H1 (cell line): ENCODE measurements at regions not wholly inside any gene's neighbourhood (a gene's known extent, or its start where the extent isn't known, plus 50 kb on each side); places are given as distances from the start of the nearest gene placed in this dataset.

Experiments used
- CTCF ChIA-PET: fragments of 300-600 bp; sonication (Branson Sonifier 250); formaldehyde crosslinking; loops from one replicate; lab custom pipeline; 2021; ENCODE audit not compliant: partially characterized antibody; lab: Charles Lee
- POLR2A ChIA-PET: fragments of 300-600 bp; sonication (Branson Sonifier 250); formaldehyde crosslinking; loops from one replicate; lab custom pipeline; 2021; ENCODE audit warnings: inconsistent platforms; ENCODE audit not compliant: partially characterized antibody; lab: Charles Lee
- DNase-seq, 2 experiments: peaks; one replicate each; pipeline versions ENCODE4 v3.0.0 to v3.0.0-alpha.2; 2010 to 2022; ENCODE audit warnings: low spot score in 2 of 2, low read depth in 1 of 2, mixed read lengths in 1 of 2
- FAIRE-seq: peaks from 2 replicates; lab custom pipeline; 2011; peaks lifted over from hg19 to GRCh38; lab: Jason Lieb, UNC
- H2AFZ ChIP-seq: 2 replicates; pipeline ENCODE4 v1.8.1; 2012; ENCODE audit warnings: low read length, inconsistent platforms
- H2AK5ac ChIP-seq: 2 replicates; pipeline ENCODE4 v1.6.1; 2013; ENCODE audit warnings: low read depth, low read length
- H2BK120ac ChIP-seq: replicated peaks from 2 replicates; pipeline ENCODE3; 2013; ENCODE audit warnings: low read depth, low read length, inconsistent platforms
- H2BK12ac ChIP-seq: 2 replicates; pipeline ENCODE4 v1.6.1; 2013; ENCODE audit warnings: low read depth, low read length
- H2BK15ac ChIP-seq: 2 replicates; pipeline ENCODE4 v1.6.1; 2013; ENCODE audit warnings: low read length
- H2BK20ac ChIP-seq: 2 replicates; pipeline ENCODE4 v1.6.1; 2013; ENCODE audit warnings: low read length
- H2BK5ac ChIP-seq: 2 replicates; pipeline ENCODE4 v1.6.1; 2013; ENCODE audit warnings: low read depth, low read length
- H3K14ac ChIP-seq: 2 replicates; pipeline ENCODE4 v1.6.1; 2013; ENCODE audit warnings: inconsistent platforms; ENCODE audit not compliant: insufficient read length
- H3K18ac ChIP-seq: 2 replicates; pipeline ENCODE4 v1.6.1; 2013; ENCODE audit warnings: low read length; ENCODE audit errors: extremely low read depth
- H3K23ac ChIP-seq: 2 replicates; pipeline ENCODE4 v1.6.1; 2013; ENCODE audit warnings: inconsistent platforms; ENCODE audit not compliant: insufficient read length
- H3K23me2 ChIP-seq: 2 replicates; pipeline ENCODE4 v1.6.1; 2013; ENCODE audit warnings: low read depth, low read length
- H3K27ac ChIP-seq: 2 replicates; pipeline ENCODE4 v1.6.1; 2011; ENCODE audit warnings: low read depth, low read length, inconsistent platforms
- H3K27me3 ChIP-seq, 4 experiments: replicated peaks in 1 of 4; 1 replicate in 1 of 4; 2 replicates in 3 of 4; pipeline versions ENCODE4 v1.6.1 to v1.8.1; 2011 to 2013; ENCODE audit warnings: low read length in 3 of 4, mild to moderate bottlenecking in 3 of 4, inconsistent platforms in 2 of 4, mixed read lengths in 2 of 4, moderate library complexity in 1 of 4; ENCODE audit not compliant: control insufficient read depth in 3 of 4, insufficient read depth in 3 of 4; ENCODE audit errors: extremely low read depth in 1 of 4
- H3K36me3 ChIP-seq, 4 experiments: 2 replicates each; pipeline versions ENCODE4 v1.6.1 to v1.8.1; 2011 to 2013; ENCODE audit warnings: mild to moderate bottlenecking in 4 of 4, low read length in 3 of 4, moderate library complexity in 2 of 4, control low read depth in 1 of 4, inconsistent platforms in 1 of 4; ENCODE audit not compliant: insufficient read depth in 4 of 4, control insufficient read depth in 2 of 4
- H3K4ac ChIP-seq: replicated peaks from 2 replicates; pipeline ENCODE3; 2013; ENCODE audit warnings: low read length, low read depth, mixed read lengths, inconsistent platforms; ENCODE audit not compliant: insufficient read length
- H3K4me1 ChIP-seq, 4 experiments: replicated peaks in 1 of 4; 1 replicate in 1 of 4; 2 replicates in 3 of 4; pipeline versions ENCODE4 v1.6.1 to v1.8.1; 2011 to 2013; ENCODE audit warnings: low read length in 3 of 4, inconsistent platforms in 2 of 4, mixed read lengths in 1 of 4; ENCODE audit not compliant: insufficient read depth in 4 of 4, control insufficient read depth in 3 of 4
- H3K4me2 ChIP-seq, 2 experiments: 2 replicates each; pipeline versions ENCODE4 v1.6.1 to v1.8.1; 2011 to 2013; ENCODE audit warnings: low read depth in 2 of 2, low read length in 2 of 2, control low read depth in 1 of 2, inconsistent platforms in 1 of 2, mild to moderate bottlenecking in 1 of 2; ENCODE audit not compliant: insufficient read depth in 1 of 2
- H3K4me3 ChIP-seq, 4 experiments: fragments of 200-600, 300-600 bp in 1 of 4; sonication (generic), shearing (Covaris generic), sonication (Bioruptor Twin) in 1 of 4; 2 replicates each; pipeline versions ENCODE4 v1.5.1 to v1.8.1; 2011 to 2016; ENCODE audit warnings: low read length in 4 of 4, low read depth in 3 of 4, control low read depth in 2 of 4, inconsistent platforms in 2 of 4, mild to moderate bottlenecking in 2 of 4, mixed read lengths in 1 of 4, moderate library complexity in 1 of 4; ENCODE audit not compliant: insufficient read depth in 2 of 4; ENCODE audit errors: extremely low read depth in 1 of 4
- H3K56ac ChIP-seq: replicated peaks from 2 replicates; pipeline ENCODE3; 2013; ENCODE audit warnings: low read depth, mild to moderate bottlenecking, mixed read lengths, low read length, inconsistent platforms; ENCODE audit not compliant: insufficient read length
- H3K79me1 ChIP-seq: 2 replicates; pipeline ENCODE4 v1.6.1; 2013; ENCODE audit warnings: low read depth, low read length, control low read depth
- H3K79me2 ChIP-seq, 2 experiments: 2 replicates each; pipeline versions ENCODE4 v1.6.1 to v1.8.1; 2012 to 2013; ENCODE audit warnings: low read length in 2 of 2, mild to moderate bottlenecking in 2 of 2, inconsistent platforms in 1 of 2; ENCODE audit not compliant: insufficient read depth in 2 of 2, control insufficient read depth in 1 of 2
- H3K9ac ChIP-seq, 4 experiments: replicated peaks in 1 of 4; 1 replicate in 1 of 4; 2 replicates in 3 of 4; pipeline versions ENCODE4 v1.6.1 to v1.8.1; 2011 to 2013; ENCODE audit warnings: low read depth in 3 of 4, low read length in 3 of 4, control low read depth in 2 of 4, mild to moderate bottlenecking in 2 of 4, moderate library complexity in 2 of 4, inconsistent platforms in 1 of 4; ENCODE audit errors: extremely low read depth in 1 of 4
- H3K9me3 ChIP-seq, 2 experiments: 2 replicates each; pipeline versions ENCODE4 v1.6.1 to v1.8.1; 2012 to 2013; ENCODE audit warnings: mild to moderate bottlenecking in 2 of 2, moderate library complexity in 2 of 2, control low read depth in 1 of 2, inconsistent platforms in 1 of 2, low read depth in 1 of 2, low read length in 1 of 2, mixed read lengths in 1 of 2; ENCODE audit not compliant: insufficient read depth in 2 of 2
- H4K20me1 ChIP-seq, 2 experiments: replicated peaks in 1 of 2; 2 replicates each; pipeline versions ENCODE3 to v1.8.1; 2011 to 2013; ENCODE audit warnings: inconsistent platforms in 2 of 2, low read length in 2 of 2, mild to moderate bottlenecking in 1 of 2; ENCODE audit not compliant: insufficient read depth in 2 of 2, control insufficient read depth in 1 of 2
- H4K5ac ChIP-seq: 2 replicates; pipeline ENCODE4 v1.6.1; 2013; ENCODE audit warnings: low read length, low read depth, mixed read lengths, inconsistent platforms; ENCODE audit not compliant: insufficient read length
- H4K8ac ChIP-seq: 2 replicates; pipeline ENCODE4 v1.8.0; 2013; ENCODE audit warnings: mild to moderate bottlenecking, moderate library complexity, low read length, inconsistent platforms; ENCODE audit not compliant: insufficient read depth; ENCODE audit errors: extremely low read depth
- H4K91ac ChIP-seq: replicated peaks from 2 replicates; pipeline ENCODE3; 2013; ENCODE audit warnings: low read length, mixed read lengths, inconsistent platforms; ENCODE audit not compliant: insufficient read length
- BACH1 ChIP-seq: IDR thresholded peaks from 2 replicates; pipeline ENCODE4 v1.6.1; 2012; ENCODE audit warnings: low read length, improper control_type of control experiment
- EP300 ChIP-seq, 2 experiments: IDR thresholded peaks; 1 replicate in 1 of 2; 2 replicates in 1 of 2; pipeline ENCODE4 v1.6.1; 2011 to 2012; ENCODE audit warnings: low read depth in 2 of 2, low read length in 2 of 2, mild to moderate bottlenecking in 2 of 2, borderline replicate concordance in 1 of 2, inconsistent platforms in 1 of 2, moderate library complexity in 1 of 2
- GTF2F1 ChIP-seq: IDR thresholded peaks from 2 replicates; pipeline ENCODE4 v1.6.1; 2012; ENCODE audit warnings: low read depth, low read length, improper control_type of control experiment, borderline replicate concordance
- HDAC2 ChIP-seq, 2 experiments: fragments of 300-600 bp in 1 of 2; sonication (generic) in 1 of 2; IDR thresholded peaks; 2 replicates each; pipeline ENCODE4 v1.6.1; 2011 to 2012; ENCODE audit warnings: low read depth in 2 of 2, low read length in 2 of 2, mild to moderate bottlenecking in 2 of 2, moderate library complexity in 2 of 2, borderline replicate concordance in 1 of 2, inconsistent platforms in 1 of 2
- KDM5A ChIP-seq: fragments of 200-600 bp; IDR thresholded peaks from 2 replicates; pipeline ENCODE4 v1.7.1; 2012; ENCODE audit warnings: mild to moderate bottlenecking, low read length, inconsistent platforms, mixed read lengths
- NRF1 ChIP-seq: IDR thresholded peaks from 2 replicates; pipeline ENCODE4 v1.6.1; 2011; ENCODE audit warnings: mild to moderate bottlenecking, low read depth, low read length, improper control_type of control experiment
- SIRT6 ChIP-seq: IDR thresholded peaks from one replicate; pipeline ENCODE4 v1.7.1; 2012; ENCODE audit warnings: low read length, inconsistent platforms
- SP2 ChIP-seq: IDR thresholded peaks from 2 replicates; pipeline ENCODE4 v1.6.1; 2012; ENCODE audit warnings: mild to moderate bottlenecking, low read length, inconsistent platforms
- SP4 ChIP-seq: IDR thresholded peaks from 2 replicates; pipeline ENCODE4 v1.6.1; 2012; ENCODE audit warnings: low read length, inconsistent platforms
- TAF7 ChIP-seq: optimal IDR thresholded peaks from 2 replicates; pipeline ENCODE3; 2011; ENCODE audit warnings: low read depth, mild to moderate bottlenecking, inconsistent platforms, low read length, moderate library complexity, borderline replicate concordance
- TBP ChIP-seq: IDR thresholded peaks from 2 replicates; pipeline ENCODE4 v1.6.1; 2011; ENCODE audit warnings: low read depth, low read length, improper control_type of control experiment
- ZNF274 ChIP-seq: IDR thresholded peaks from 2 replicates; pipeline ENCODE4 v1.7.0; 2012; ENCODE audit warnings: low read length, borderline replicate concordance; ENCODE audit errors: extremely low read depth
- WGBS, 2 experiments: shearing (Covaris generic) in 1 of 2; methylation state at CpG; one replicate each; pipeline versions ENCODE4 v1.1.6 to v1.1.7; 2013 to 2015; ENCODE audit warnings: low lambda C conversion rate in 2 of 2, mixed read lengths in 2 of 2, inconsistent platforms in 1 of 2, low coverage in 1 of 2, missing lambda C conversion rate in 1 of 2; ENCODE audit not compliant: insufficient replicate concordance in 2 of 2, insufficient coverage in 1 of 2, insufficient read length in 1 of 2; ENCODE audit errors: extremely low coverage in 1 of 2, missing lambda C conversion rate in 1 of 2; 5-methylcytosine and 5-hydroxymethylcytosine counted together
- TF ChIP-seq, protein P1 (sequence below): IDR thresholded peaks from 2 replicates; pipeline ENCODE4 v1.6.1; 2012; ENCODE audit warnings: inconsistent platforms
- TF ChIP-seq, protein P2 (sequence below): IDR thresholded peaks from 2 replicates; pipeline ENCODE4 v1.6.1; 2012; ENCODE audit warnings: inconsistent platforms

DNA sequence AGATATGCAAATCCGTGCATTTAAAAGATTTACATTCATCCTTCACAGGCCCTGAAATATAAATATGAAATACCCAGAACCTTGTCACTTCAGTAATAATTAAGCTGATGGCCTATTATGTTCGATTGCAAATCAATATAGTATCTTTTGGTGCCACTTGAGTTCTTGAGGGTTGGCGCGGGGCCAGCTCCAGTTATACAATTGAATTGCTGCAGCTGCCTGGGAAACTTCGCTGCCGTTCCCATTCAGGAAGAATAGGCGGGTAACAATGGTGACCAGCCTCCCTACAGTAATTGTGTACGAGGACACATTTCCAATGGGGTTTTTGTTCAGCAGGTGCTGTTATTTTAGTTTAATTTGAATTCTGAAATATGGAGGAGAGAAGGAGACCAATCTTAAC is 451.2 kb downstream of the INSC start:
- Histone ChIP-seq H3K27me3 (no peaks in the 10 kb centered on the region), H3K79me1 (no peaks in the 10 kb centered on the region), H4K91ac (no peak overlapping the region), H2BK20ac (no peak overlapping the region), H3K36me3 (peaks cover 0 to 15% (median 1%) of the 10 kb centered on the region in 4 experiments; a peak in 3 of 8 replicates), H2AK5ac (no peak overlapping the region), H3K18ac (no peak overlapping the region), H2BK120ac (no peak overlapping the region), H3K27ac (no peak overlapping the region), H2AFZ (no peak overlapping the region), H4K5ac (no peak overlapping the region), H3K79me2 (no peaks in the 10 kb centered on the region), H3K4ac (no peak overlapping the region), H2BK5ac (no peak overlapping the region), H3K4me3 (no peak overlapping the region), H3K4me2 (no peak overlapping the region), H3K23ac (no peak overlapping the region), H3K9ac (no peak overlapping the region), H3K9me3 (peaks cover 0 to under 1% of the 10 kb centered on the region in 2 experiments; a peak in 1 of 4 replicates), H3K56ac (no peak overlapping the region), H4K20me1 (no peaks in the 10 kb centered on the region), H3K4me1 (peaks cover 0 to 4% (median 1%) of the 10 kb centered on the region in 4 experiments; a peak in 3 of 7 replicates), H3K14ac (no peak overlapping the region), H3K23me2 (no peaks in the 10 kb centered on the region), H4K8ac (no peak overlapping the region), H2BK12ac (no peak overlapping the region), H2BK15ac (no peak overlapping the region)
- DNase-seq = peak in 1 of 2 experiments; percentile 26
- whole genome bisulfite sequencing, 2 experiments = 96% methylated on average over 8 of the region's 8 CpGs; no CpG with 5 or more reads in 1 of the 2 experiments
- no peak for FAIRE-seq
- CTCF ChIA-PET = no interaction called here
- POLR2A ChIA-PET = no interaction called here
- TF ChIP-seq HDAC2 (IDR thresholded peaks at IDR 0.05; ENCODE audit: borderline replicate concordance in 1 of 2, low read depth in 2 of 2, low read length in 2 of 2) (no peak), TBP (no peak), KDM5A (no peak), EP300 (IDR thresholded peaks at IDR 0.05; ENCODE audit: borderline replicate concordance in 1 of 2, low read depth in 2 of 2, low read length in 2 of 2) (no peak), ZNF274 (no peak), BACH1 (no peak), TAF7 (no peak), SP2 (no peak), GTF2F1 (no peak), SIRT6 (no peak), NRF1 (no peak), SP4 (no peak)
- TF ChIP-seq, protein P1, sequence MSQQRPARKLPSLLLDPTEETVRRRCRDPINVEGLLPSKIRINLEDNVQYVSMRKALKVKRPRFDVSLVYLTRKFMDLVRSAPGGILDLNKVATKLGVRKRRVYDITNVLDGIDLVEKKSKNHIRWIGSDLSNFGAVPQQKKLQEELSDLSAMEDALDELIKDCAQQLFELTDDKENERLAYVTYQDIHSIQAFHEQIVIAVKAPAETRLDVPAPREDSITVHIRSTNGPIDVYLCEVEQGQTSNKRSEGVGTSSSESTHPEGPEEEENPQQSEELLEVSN = no peak
- TF ChIP-seq, protein P2, sequence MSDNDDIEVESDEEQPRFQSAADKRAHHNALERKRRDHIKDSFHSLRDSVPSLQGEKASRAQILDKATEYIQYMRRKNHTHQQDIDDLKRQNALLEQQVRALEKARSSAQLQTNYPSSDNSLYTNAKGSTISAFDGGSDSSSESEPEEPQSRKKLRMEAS = no peak
